Kidney glomerular epithelial cell (primary cell): ENCODE measurements at regions not wholly inside any gene's neighbourhood (a gene's known extent, or its start where the extent isn't known, plus 50 kb on each side); places are given as distances from the start of the nearest gene placed in this dataset.
A peak's percentile ranks its signal among the peaks of the same experiment; 100 is the strongest.
"Not testable (repeated sequence)": the region's sequence is repeated elsewhere in the genome, so short reads cannot be mapped to it uniquely, and the experiment has no call there.

Experiments
- DNase-seq: peaks from one replicate; lab custom pipeline; 2025; lab: John Stamatoyannopoulos, UW

GRCh38 chr20:52049001-52049731 lies 142.4 kb downstream of the ZFP64 start:
- peak; percentile 16 for DNase-seq

GRCh38 chr20:52047811-52048764 lies 143.5 kb downstream of the ZFP64 start:
- no peak for DNase-seq

- no peak for DNase-seq
Measured at GRCh38 chr20:52041966-52042365, 149.6 kb downstream of the ZFP64 start.

- DNase-seq, result peak; percentile 36
Measured at GRCh38 chr20:52039790-52040189, 151.8 kb downstream of the ZFP64 start.

- not testable (repeated sequence) for DNase-seq
Measured at GRCh38 chr20:52038632-52039031, 152.9 kb downstream of the ZFP64 start.

GRCh38 chr20:52037370-52037769 lies 154.2 kb downstream of the ZFP64 start:
- DNase-seq, result no peak

GRCh38 chr20:52035977-52036376 lies 155.6 kb downstream of the ZFP64 start:
- DNase-seq, result no peak

- DNase-seq, result no peak
Measured at GRCh38 chr20:52035498-52035897, 156.1 kb downstream of the ZFP64 start.

- no peak for DNase-seq
Measured at GRCh38 chr20:52034581-52034980, 157.0 kb downstream of the ZFP64 start.

- DNase-seq, result no peak
Measured at GRCh38 chr20:52033313-52033712, 158.3 kb downstream of the ZFP64 start.

GRCh38 chr20:52032304-52032683 lies 159.3 kb downstream of the ZFP64 start:
- DNase-seq, result not testable (repeated sequence)

- DNase-seq, result peak; percentile 49
Measured at GRCh38 chr20:52031563-52032303, 159.8 kb downstream of the ZFP64 start.

GRCh38 chr20:52031206-52031562 lies 160.4 kb downstream of the ZFP64 start:
- DNase-seq, result no peak

- DNase-seq, result not testable (repeated sequence)
Measured at GRCh38 chr20:52029129-52029528, 162.4 kb downstream of the ZFP64 start.

- no peak for DNase-seq
Measured at GRCh38 chr20:52025938-52026337, 165.6 kb downstream of the ZFP64 start.

GRCh38 chr20:52019313-52019712 lies 172.3 kb downstream of the ZFP64 start:
- no peak for DNase-seq

GRCh38 chr20:52017669-52018317 lies 173.8 kb downstream of the ZFP64 start:
- DNase-seq, result no peak

GRCh38 chr20:52016022-52016421 lies 175.6 kb downstream of the ZFP64 start:
- no peak for DNase-seq

- DNase-seq, result no peak
Measured at GRCh38 chr20:52015155-52015554, 176.4 kb downstream of the ZFP64 start.

- DNase-seq, result no peak
Measured at GRCh38 chr20:52012079-52012478, 179.5 kb downstream of the ZFP64 start.

- no peak for DNase-seq
Measured at GRCh38 chr20:52011093-52011492, 180.5 kb downstream of the ZFP64 start.

- no peak for DNase-seq
Measured at GRCh38 chr20:52010541-52010940, 181.0 kb downstream of the ZFP64 start.
